Stimulated activated CD4-positive, alpha-beta T cell treated with anti-CD3 and anti-CD28 coated beads, Interleukin-1b, Interleukin-23, amount 100 ng/mL, for 48 hours (primary cell): ENCODE measurements at regions not wholly inside any gene's neighbourhood (a gene's known extent, or its start where the extent isn't known, plus 50 kb on each side); places are given as distances from the start of the nearest gene placed in this dataset.

Source experiments
- DNase-seq: peaks from one replicate; pipeline ENCODE4 v3.0.0-alpha.2; 2020

DNA sequence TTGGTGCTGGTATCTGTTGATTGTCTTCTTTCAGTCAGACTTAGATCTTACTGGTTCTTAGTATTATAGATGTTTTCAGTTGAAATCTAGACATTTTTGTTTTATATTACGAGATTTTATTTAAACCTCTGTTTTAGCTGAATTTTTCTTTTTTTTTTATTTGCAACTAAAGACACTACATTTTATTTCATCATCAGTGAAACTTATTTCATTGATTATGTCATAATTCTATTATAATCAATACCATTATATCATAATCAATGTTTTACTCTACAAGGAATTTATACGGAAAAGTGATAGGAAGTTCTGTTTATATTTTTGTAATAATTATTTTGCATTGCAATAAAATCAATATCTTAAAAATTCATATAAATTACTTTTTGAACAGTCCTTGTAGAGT is 477.4 kb upstream of the MDFIC2 start:
- DNase-seq = no peak

DNA sequence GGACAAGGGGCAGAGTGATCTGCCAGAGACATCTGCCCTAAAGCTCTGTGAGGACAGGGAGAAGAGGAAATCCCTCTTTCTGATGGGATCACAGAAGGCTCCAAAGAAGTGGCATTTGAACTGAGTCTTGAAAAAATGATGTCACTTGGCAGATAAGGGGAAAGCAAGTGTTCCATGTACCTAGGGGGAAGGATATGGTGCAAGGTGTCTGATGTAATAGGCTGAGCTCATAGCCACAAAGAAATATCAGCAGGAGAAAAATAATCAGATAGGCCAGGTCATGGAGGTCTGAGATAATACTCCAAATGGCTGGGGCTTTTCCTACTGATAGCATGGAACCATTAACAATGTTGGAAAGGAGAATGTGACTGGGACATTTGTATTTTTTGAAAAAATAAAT is 468.4 kb upstream of the MDFIC2 start:
- no peak for DNase-seq

DNA sequence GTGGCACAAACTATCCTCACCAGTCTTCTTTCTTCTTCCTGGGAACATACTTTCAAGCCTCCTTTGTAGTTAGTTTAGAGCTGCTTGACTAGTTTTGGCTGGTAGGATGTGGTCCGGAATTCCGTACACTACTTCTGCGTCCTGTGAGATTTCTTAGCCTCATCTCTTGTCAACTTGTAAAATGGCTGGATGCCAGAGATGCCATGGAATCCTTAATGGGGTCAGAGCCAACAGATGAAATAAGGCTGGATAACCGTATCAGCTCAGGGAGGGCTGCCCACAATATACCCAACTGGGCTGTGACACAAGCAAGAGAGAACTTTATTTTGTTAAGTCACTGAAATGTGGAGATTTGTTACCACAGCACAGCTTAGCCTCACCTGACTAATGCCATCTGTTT is 466.9 kb upstream of the MDFIC2 start:
- no peak for DNase-seq

DNA sequence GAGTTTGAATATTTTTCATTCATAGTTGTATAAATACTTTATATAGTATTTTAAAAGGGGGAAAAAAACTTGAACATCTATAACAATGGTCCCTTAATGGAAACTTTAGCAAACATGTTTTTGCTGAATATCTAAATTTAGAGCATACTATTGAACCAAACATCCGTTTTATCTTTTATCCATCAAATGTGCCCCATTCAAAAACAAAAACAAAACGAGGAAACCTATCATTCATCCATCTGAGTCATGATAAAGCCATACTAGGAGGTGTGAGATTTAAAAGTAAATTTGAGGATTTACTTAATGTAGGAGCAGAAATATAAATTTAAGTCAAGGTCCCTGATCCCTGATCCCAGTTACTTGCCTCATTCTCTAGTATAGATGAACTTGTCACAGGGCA is 463.6 kb upstream of the MDFIC2 start:
- DNase-seq = no peak

DNA sequence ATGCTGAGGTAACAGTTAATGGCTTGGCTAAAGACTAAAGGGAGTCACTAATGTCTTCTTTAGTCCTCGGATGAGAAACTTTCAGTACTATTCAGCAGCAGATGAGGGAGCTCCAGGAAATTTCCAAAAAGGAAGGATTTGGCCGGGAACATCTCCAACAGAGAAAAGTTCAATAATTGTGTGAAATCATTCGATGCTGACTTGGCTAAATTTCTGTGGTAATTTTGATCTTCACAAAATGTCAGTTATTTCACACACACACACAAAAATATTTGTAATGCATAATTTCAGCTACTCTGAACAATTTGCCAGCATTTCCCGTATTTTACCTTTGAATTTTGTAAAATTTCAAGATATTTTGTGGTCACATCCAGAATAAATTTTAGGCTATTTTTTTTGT is 462.8 kb upstream of the MDFIC2 start:
- no peak for DNase-seq

DNA sequence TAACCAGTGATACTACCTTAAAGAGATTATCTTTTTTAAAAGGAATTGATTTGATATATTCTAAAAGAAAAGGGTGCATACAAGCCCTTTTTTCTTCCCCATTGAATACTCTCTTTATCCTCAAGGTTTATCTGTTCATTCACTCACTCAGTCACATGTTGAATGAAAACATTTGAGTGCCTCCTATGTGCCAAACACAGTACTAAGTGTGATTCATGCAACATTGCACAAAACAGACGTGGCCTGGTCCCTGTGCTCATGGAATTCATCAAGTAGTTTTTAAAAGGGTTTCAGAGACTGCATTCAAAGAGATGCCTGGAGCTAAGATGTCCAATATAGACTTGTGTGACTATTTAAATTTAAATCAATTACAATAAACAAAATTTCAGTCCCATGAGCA is 462.2 kb upstream of the MDFIC2 start:
- no peak for DNase-seq

DNA sequence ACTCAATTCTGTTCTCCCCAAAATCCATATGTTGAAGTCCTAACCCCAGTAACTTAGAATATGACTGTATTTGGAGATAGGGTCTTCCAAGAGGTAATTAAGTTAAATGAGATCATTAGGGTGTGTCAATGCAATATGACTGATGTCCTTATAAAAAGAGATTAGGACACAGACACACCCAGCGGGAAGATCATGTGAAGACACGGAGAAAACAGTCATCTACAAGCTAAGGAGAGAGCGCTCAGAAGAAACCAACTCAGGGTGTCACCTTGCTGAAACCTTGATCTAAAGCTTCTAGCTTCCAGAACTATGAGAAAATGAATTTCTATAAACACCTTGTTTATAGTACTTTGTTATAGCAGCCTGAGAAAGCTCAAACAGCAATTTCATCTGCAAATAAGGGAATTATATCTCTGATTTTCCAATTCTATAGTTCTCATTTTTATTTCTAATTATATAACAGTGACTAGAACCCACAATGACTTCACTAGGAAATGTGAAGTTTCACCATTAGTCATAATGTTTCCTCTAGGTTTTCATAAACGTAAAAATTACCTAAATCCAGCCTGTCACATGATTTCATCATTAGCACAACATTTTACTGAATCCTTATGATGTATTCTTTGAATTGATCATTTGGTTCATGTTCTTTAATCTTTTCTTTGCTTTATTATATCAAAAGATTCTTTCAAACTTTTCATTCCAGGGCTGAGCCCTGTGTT is 459.1 kb upstream of the MDFIC2 start:
- DNase-seq = no peak

DNA sequence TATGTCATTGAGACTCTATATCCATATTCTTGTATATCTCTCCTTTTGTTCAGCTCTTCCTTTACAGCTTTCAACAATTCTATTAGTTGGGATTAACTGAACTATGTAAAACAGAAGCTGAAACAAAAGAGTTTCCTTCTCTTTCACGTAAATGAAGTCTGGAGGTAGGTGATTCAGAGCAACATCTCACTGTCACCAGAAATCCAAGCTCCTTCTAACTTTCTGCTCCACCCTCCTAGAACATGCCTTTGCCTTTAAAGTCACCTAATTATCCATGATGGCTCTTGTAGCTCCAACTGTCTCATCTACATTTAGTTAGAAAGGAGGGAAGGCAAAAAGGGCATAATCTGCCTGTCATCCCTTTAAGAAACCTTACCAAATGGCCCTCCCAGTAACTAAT is 458.2 kb upstream of the MDFIC2 start:
- no peak for DNase-seq

DNA sequence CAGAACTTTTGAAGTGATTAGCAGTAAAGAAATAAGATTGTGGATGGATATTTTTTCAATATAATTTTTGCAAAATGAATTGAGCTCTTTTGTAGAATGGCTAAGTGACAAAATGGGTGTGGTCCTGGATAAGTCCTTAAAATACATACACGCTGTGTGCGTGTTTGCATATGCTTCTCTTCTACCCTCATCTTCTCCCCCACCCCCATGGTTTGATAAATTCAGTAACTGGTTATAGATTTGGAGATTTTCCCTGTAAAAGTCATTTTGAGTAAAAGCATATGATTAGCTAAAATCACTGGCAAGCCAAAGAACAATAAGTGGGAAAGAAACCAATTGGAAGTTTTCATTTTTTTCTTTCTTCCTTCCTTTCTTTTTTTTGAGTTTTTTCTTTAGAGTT is 453.9 kb upstream of the MDFIC2 start:
- no peak for DNase-seq

DNA sequence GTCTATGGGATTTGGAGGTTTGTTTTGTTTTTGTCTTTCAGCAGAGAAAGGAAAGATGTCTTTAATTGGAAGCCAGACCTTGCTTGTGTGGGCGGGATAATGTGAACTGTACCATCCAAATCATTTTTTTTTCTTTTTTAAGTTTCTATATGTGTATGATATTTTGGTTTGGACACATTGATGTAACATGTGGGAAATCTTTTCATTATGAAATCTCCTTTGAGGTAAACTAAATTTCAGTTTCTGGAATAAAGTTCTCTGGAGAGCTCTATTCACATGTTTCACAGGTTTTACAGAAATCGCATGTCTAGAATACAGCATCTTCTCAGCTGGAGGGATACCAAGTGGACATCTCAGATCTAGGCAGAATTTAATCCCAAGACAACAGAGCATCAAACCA is 451.5 kb upstream of the MDFIC2 start:
- no peak for DNase-seq

DNA sequence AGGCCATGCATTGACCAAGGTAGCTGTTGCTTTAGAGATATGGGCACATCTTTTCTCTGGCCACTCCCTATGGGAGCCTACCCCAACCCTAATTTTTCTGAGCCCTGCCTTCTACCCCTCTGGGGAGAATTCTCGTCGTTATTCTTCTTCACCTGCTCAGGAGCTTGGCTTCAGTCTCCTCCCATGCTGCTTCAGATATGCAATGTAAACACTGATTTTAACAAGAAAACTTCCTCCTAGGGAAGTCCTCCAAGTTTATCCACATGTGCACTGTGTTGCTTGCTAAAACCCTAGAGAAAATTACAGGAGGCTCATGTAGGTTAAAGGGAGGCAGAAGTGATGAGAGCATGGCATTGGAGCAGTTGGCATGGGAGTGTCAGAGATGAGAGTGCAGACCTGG is 445.2 kb upstream of the MDFIC2 start:
- no peak for DNase-seq

DNA sequence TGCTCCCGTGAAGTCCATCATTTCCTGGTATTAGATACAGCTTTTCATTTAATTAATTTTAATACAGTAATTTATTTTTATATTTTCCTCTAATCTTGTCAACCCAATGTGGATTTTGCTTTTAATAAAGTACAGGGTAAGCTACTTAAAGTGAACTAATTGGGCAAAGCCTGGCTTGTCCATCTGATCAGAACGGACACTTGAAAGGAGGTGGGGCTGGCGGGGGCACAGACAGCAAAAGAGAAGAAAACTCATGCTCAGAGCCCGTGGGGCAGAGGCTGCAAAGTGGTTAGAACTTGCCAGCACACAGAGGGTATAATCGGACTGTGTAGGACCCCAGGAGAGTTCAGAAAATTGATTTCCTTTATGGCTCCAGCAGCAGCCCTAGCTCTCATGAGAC is 443.1 kb upstream of the MDFIC2 start:
- DNase-seq = no peak

DNA sequence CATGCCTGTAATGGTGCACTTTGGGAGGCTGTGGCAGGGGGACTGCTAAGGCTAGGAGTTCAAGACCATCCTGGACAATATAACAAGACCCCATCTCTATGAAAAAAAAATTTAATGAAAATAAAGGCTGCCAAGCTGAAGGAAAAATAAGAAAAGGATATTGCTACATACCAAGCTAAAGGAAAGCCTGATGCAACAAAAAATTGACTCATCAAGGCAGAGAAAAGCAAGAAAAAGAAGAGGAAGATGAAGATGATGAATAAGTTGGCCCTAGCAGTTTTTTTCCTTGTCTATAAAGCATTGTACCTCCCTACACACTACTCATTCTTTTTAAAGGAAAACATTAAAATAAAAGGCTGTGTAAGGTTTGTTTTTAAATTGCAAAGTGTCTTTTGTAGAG is 441.9 kb upstream of the MDFIC2 start:
- DNase-seq = no peak

DNA sequence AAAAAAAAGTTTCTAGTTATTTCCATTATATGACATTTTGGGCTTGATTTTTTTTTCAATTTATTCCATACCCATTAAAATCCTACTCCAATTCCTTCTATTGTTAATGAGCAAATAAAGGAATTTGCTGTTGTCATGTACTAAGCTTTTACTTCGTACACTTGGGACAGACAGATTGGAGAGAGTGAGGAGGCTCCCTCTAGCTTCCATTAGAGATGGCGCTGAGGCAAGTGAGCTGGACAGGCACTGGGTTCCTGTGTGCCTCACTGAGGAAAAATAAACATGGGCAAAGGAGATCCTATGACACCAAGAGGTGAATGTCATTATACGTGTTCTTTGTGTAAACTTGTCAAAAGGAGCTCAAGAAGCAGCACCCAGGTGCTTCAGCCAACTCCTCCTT is 441.1 kb upstream of the MDFIC2 start:
- no peak for DNase-seq

DNA sequence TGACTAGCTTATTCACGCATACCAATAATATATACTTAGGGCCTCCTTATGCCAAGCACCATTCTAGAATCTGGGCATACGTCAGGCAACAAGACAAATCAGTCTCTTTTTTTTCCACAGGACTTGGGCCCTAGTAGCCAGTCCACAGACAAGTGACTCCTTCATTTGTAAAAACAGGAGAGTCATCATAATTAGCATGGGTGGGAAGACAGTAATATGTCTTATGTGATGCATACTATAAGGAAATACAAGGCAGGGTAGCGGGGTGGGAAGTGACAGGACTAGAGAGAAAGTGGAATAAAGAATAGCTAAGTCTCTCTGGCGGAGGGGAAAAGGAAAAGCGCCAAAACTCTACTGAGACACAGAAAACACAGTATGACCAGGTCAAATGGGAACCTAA is 439.6 kb upstream of the MDFIC2 start:
- DNase-seq = no peak

DNA sequence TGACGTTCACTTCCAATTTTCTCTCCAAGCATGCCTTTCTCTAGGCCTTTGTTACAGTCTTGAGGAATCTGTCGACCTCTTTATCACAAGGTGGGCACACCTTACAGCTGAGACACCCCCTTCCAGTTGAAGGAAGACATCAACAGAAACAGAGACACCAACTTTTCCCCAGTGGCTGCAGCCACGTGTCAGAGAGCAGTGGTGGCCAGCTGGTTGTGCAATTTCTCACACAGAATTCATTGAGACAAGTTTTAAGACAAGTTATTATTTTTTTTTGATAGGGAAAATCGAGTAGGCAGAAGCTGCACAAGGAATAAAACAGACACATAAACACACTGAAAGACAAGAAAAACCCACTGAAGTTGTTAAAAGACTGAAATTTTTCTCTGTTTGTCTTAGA is 436.7 kb upstream of the MDFIC2 start:
- DNase-seq = no peak

DNA sequence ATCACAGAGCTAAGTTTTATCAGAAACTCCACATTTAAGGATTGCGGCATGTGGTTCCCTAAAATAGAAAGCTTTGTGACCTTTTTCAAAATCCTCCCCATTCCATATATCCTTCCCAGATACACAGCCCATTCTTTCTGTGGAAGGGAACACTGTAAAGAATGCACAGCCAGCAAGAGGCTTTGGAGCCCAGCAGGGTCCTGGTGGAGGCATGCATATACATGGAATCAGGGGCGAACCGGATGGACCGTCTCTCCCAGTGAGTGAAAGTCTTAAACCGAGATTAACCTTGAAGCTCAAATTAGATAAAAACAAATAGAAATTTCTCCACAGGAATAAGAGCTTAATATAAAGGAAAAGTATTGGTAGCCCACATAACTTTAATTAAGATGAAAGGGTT is 436.2 kb upstream of the MDFIC2 start:
- no peak for DNase-seq

DNA sequence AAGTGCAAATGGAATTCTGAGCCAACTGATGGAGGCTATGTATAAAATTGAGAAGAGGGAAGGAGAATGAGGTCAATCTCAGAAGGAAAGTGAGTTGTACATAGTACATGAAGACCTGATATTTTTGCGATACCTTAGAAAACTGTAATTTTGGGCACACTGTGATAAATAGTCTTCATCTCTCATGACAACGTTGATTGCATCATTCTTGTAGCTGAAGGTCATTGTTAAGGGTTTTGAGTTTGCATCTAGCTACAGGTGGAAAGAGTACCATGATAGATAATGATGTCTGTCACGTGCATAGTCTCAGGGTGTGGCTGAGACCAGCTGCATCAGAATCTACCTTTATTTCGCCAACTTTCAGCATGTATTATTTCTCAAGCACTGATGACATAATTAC is 435.4 kb upstream of the MDFIC2 start:
- no peak for DNase-seq

DNA sequence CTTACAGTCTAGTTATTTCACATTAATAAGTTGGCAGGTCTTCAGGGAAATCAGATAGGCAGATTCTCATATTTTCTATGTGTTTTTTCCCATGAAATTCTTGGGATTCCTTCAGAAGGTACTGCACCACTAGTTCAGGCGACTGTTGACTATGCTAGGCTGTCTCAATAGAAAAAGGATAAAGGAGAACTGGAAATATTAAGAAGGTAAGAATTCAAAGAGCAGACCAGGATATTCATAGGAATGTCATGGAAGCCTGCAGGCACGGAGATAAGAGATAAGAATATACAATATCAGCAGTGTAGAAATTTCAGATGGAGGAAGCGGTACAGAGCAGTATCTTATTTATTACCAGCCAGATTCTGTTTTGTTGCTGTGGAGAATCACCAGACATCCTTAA is 432.1 kb upstream of the MDFIC2 start:
- DNase-seq = no peak

DNA sequence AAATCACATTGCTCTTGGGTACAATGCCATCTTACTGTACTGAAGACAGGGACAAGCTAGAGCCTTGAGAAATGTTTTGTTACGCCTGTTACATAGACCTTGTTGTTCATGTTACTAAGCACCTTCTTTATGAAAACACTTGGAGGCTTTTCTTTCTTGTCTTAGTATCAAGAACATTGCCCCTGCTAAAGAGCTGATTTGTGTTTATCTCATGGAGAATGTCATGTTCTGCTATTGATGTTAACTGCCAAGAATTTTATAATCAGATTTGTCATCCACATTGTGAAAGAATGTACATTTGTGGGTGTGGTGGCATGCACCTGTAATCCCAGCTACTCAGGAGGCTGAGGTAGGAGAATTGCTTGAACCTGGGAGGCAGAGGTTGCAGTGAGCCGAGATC is 431.3 kb upstream of the MDFIC2 start:
- DNase-seq = no peak

DNA sequence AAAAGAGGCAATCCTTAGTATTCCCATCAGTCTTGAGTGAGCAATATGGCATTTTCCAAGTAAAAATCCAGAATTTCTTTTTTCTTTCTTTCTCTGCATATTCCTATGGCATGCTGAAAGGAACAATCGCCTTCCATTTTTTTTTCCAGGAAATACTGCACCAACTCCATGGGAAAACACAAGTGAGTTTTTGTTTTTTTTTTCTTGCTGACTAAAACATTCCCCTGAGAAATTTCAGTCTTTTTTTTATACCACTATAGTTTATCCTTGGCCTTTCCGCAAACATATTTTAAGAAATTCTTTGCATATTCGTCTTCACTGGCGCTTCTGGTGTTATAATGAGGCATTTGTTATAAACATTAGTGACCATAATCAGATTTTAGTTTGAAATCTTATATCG is 429.6 kb upstream of the MDFIC2 start:
- DNase-seq = no peak

DNA sequence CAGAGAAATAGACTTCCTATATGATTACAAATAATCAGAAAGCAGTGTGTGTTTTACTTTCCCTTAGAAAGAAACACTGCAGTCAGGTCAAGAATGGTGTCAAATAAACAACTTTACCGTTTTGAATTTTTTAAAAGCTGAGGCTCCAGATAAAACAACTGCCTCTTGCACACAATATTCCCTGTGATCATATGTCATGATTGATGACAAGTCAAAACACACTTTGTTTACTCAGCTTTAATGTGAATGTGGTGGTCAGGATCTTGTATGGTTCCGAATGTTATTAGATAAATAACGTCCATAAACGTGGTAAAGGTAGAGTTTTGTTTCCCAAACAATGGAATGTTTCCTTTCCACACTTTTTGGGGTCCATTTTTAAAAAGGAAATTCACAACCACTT is 428.4 kb upstream of the MDFIC2 start:
- DNase-seq = no peak

DNA sequence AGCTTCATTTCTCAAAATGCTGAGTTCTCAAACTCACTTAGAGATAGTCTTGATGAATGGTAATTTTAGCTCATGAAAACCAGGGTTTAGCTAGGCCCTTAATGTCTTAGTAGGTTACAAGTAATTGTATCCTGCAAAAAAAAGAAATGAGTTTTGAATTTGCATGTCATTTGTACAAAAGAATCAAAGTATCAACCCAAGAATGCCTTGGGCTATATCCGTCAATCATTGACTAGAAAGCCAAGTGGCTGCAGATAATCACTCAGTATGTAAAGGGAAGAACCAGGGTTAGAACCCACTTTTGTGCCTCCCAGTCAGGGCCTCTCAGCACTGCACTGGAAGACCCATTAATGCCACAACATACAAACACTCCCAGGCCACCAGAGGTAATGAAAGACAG is 427.6 kb upstream of the MDFIC2 start:
- no peak for DNase-seq

DNA sequence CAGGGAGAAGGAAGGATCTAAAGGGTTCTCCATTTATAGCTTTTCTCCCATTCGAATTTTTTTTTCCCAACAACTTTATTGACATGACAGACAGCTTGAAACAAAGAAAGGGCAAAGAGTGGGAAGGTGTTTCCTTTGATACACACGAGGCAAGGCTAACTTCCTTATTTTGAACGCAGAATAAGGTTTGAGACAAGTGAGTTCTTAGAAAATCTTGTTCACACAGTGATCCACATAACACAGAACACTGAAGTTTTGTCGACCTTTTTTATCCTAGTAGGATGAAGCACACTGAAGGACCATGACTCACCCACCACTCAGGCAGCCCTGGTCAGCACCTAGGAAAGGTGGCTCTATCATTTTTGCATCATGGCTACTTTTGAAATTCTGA is 425.8 kb upstream of the MDFIC2 start:
- DNase-seq = no peak

DNA sequence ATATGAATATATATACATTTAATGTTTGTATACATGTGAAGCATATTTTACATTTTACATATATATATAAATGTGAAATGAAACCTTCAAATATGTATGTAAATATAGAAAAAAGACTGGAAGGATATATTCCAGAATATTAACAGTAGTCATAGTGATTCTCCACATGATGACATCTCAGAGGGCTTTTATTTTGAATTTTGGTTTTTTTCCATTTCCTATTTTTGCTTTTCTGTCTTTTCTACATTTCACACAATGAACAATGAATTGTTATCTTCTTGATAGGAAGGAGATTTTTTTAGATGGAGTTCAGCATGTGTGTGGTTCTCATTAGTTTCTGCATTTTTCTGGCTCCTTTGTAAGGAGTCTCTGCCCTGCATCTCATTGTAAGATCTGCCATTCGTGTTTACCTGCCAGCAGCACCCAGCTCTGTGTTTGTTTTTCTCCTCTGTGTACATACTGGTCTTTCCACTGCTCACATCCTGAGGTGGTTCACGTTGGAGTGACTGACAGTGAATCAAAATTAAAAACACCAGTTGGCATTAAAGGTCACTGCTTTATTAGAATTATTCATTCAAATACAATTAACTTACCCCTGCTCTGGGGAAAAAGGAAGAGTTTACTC is 425.3 kb upstream of the MDFIC2 start:
- no peak for DNase-seq
